ENCODE measurements at regions not wholly inside any gene's neighbourhood (a gene's known extent, or its start where the extent isn't known, plus 50 kb on each side); places are given as distances from the start of the nearest gene placed in this dataset.
"Not testable (repeated sequence)": the region's sequence is repeated elsewhere in the genome, so short reads cannot be mapped to it uniquely, and the experiment has no call there.

- H3K27me3 Mint-ChIP-seq (ENCODE audit: low read depth in 2 of 2) = peaks cover 16 to 18% of the 10 kb centered on the region in 2 donors
- 77% methylated on average over 6 of the region's 6 CpGs for WGBS (ENCODE audit: insufficient coverage)
Observed at GRCh38 chr17:5980941-5981340, 89.2 kb upstream of the WSCD1 start.

GRCh38 chr17:5986644-5987043 lies 83.5 kb upstream of the WSCD1 start:
- Histone ChIP-seq H3K27ac (ENCODE audit: low read length) (no peak overlapping the region), H3K4me3 (ENCODE audit: low read length) (no peak overlapping the region), H3K36me3 (ENCODE audit: control insufficient read depth, insufficient read depth, low read length) (no peaks in the 10 kb centered on the region), H3K4me1 (ENCODE audit: control insufficient read depth, insufficient read depth, low read length) (no peaks in the 10 kb centered on the region), H3K9me3 (ENCODE audit: control insufficient read depth, insufficient read depth, low read length) (no peaks in the 10 kb centered on the region), H3K27me3 (ENCODE audit: control insufficient read depth, insufficient read depth, low read length) (no peaks in the 10 kb centered on the region)
- Mint-ChIP-seq H3K9me3 (peaks cover 0 to 2% of the 10 kb centered on the region in 2 donors), H3K4me3 (no peak overlapping the region), H3K27me3 (ENCODE audit: low read depth in 2 of 2) (peaks cover 11 to 21% of the 10 kb centered on the region in 2 donors), H3K36me3 (no peaks in the 10 kb centered on the region), H3K4me1 (no peaks in the 10 kb centered on the region), H3K27ac (no peak overlapping the region)
- no peak for DNase-seq
- no peak for TF ChIP-seq CTCF (IDR thresholded peaks at IDR 0.05)
- intact Hi-C loops (cut with micrococcal nuclease) = no loop called here
- 86% methylated on average over 1 of the region's 2 CpGs for WGBS (ENCODE audit: insufficient coverage)
- no peak for ATAC-seq

More at GRCh38 chr17:5980941-5981340, 89.2 kb upstream of the WSCD1 start:
- Histone ChIP-seq H3K36me3 (ENCODE audit: control insufficient read depth, insufficient read depth, low read length) (no peaks in the 10 kb centered on the region), H3K27me3 (ENCODE audit: control insufficient read depth, insufficient read depth, low read length) (no peaks in the 10 kb centered on the region), H3K27ac (ENCODE audit: low read length) (no peak overlapping the region), H3K4me1 (ENCODE audit: control insufficient read depth, insufficient read depth, low read length) (no peaks in the 10 kb centered on the region), H3K9me3 (ENCODE audit: control insufficient read depth, insufficient read depth, low read length) (no peaks in the 10 kb centered on the region), H3K4me3 (ENCODE audit: low read length) (no peak overlapping the region)
- TF ChIP-seq CTCF (IDR thresholded peaks at IDR 0.05) = no peak
- DNase-seq (no peak), ATAC-seq (no peak)
- Mint-ChIP-seq H3K27ac (no peak overlapping the region), H3K36me3 (no peaks in the 10 kb centered on the region), H3K4me1 (no peaks in the 10 kb centered on the region), H3K4me3 (no peak overlapping the region), H3K9me3 (no peaks in the 10 kb centered on the region)
- intact Hi-C loops (cut with micrococcal nuclease) = no loop called here

- H3K27ac Mint-ChIP-seq = no peak overlapping the region
- TF ChIP-seq CTCF (IDR thresholded peaks at IDR 0.05) = no peak
- no peaks in the 10 kb centered on the region for H3K4me1 Mint-ChIP-seq
- Histone ChIP-seq H3K36me3 (ENCODE audit: control insufficient read depth, insufficient read depth, low read length) (no peaks in the 10 kb centered on the region), H3K27ac (ENCODE audit: low read length) (no peak overlapping the region), H3K4me1 (ENCODE audit: control insufficient read depth, insufficient read depth, low read length) (no peaks in the 10 kb centered on the region), H3K27me3 (ENCODE audit: control insufficient read depth, insufficient read depth, low read length) (no peaks in the 10 kb centered on the region), H3K4me3 (ENCODE audit: low read length) (no peak overlapping the region), H3K9me3 (ENCODE audit: control insufficient read depth, insufficient read depth, low read length) (no peaks in the 10 kb centered on the region)
- H3K4me3 Mint-ChIP-seq = no peak overlapping the region
- H3K9me3 Mint-ChIP-seq = no peaks in the 10 kb centered on the region
- H3K36me3 Mint-ChIP-seq = no peaks in the 10 kb centered on the region
- intact Hi-C loops (cut with micrococcal nuclease) = no loop called here
- ATAC-seq (no peak), DNase-seq (no peak)
- WGBS (ENCODE audit: insufficient coverage) = 81% methylated on average over 4 of the region's 4 CpGs
- peaks cover 15 to 18% of the 10 kb centered on the region in 2 donors for H3K27me3 Mint-ChIP-seq (ENCODE audit: low read depth in 2 of 2)
Observed at GRCh38 chr17:6000426-6000825, 69.8 kb upstream of the WSCD1 start.

- ATAC-seq; H3K4me1 ChIP-seq (ENCODE audit: control insufficient read depth, insufficient read depth, low read length); H3K27ac Mint-ChIP-seq; H3K27me3 ChIP-seq (ENCODE audit: control insufficient read depth, insufficient read depth, low read length); DNase-seq; H3K4me3 Mint-ChIP-seq; H3K9me3 Mint-ChIP-seq; H3K36me3 Mint-ChIP-seq; H3K4me1 Mint-ChIP-seq; H3K4me3 ChIP-seq (ENCODE audit: low read length); H3K27ac ChIP-seq (ENCODE audit: low read length); intact Hi-C loops (cut with micrococcal nuclease); H3K9me3 ChIP-seq (ENCODE audit: control insufficient read depth, insufficient read depth, low read length); H3K36me3 ChIP-seq (ENCODE audit: control insufficient read depth, insufficient read depth, low read length): not testable (repeated sequence)
- WGBS (ENCODE audit: insufficient coverage) = 84% methylated on average over 6 of the region's 6 CpGs
- H3K27me3 Mint-ChIP-seq (ENCODE audit: low read depth in 2 of 2) = peaks cover 9 to 15% of the 10 kb centered on the region in 2 donors
Observed at GRCh38 chr17:6003221-6003620, 67.0 kb upstream of the WSCD1 start.
